ENCODE measurements at regions not wholly inside any gene's neighbourhood (a gene's known extent, or its start where the extent isn't known, plus 50 kb on each side); places are given as distances from the start of the nearest gene placed in this dataset.
"Not testable (repeated sequence)": the region's sequence is repeated elsewhere in the genome, so short reads cannot be mapped to it uniquely, and the experiment has no call there.

- no peaks in the 10 kb centered on the region for H3K36me3 ChIP-seq (ENCODE audit: control insufficient read depth, insufficient read depth, low read length)
- no peak overlapping the region for H3K9ac ChIP-seq (ENCODE audit: low read depth, low read length)
- no peak overlapping the region for H3K4me3 ChIP-seq (ENCODE audit: low read depth, low read length)
- H3K4me1 ChIP-seq (ENCODE audit: control insufficient read depth, insufficient read depth, low read length), result no peaks in the 10 kb centered on the region
- no peaks in the 10 kb centered on the region for H3K9me3 ChIP-seq (ENCODE audit: control insufficient read depth, insufficient read depth, low read length)
- H3K27me3 ChIP-seq (ENCODE audit: control insufficient read depth, insufficient read depth, low read length), result no peaks in the 10 kb centered on the region
Observed at GRCh38 chr4:33116871-33117270, 2396.7 kb downstream of the PCDH7 start.

- Histone ChIP-seq H3K4me3 (ENCODE audit: low read depth, low read length) (no peak overlapping the region), H3K36me3 (ENCODE audit: control insufficient read depth, insufficient read depth, low read length) (no peaks in the 10 kb centered on the region), H3K9ac (ENCODE audit: low read depth, low read length) (no peak overlapping the region), H3K4me1 (ENCODE audit: control insufficient read depth, insufficient read depth, low read length) (no peaks in the 10 kb centered on the region), H3K27me3 (ENCODE audit: control insufficient read depth, insufficient read depth, low read length) (no peaks in the 10 kb centered on the region), H3K9me3 (ENCODE audit: control insufficient read depth, insufficient read depth, low read length) (no peaks in the 10 kb centered on the region)
Observed at GRCh38 chr4:33126002-33126401, 2405.8 kb downstream of the PCDH7 start.

- H3K9me3 ChIP-seq (ENCODE audit: control insufficient read depth, insufficient read depth, low read length); H3K27me3 ChIP-seq (ENCODE audit: control insufficient read depth, insufficient read depth, low read length); H3K4me1 ChIP-seq (ENCODE audit: control insufficient read depth, insufficient read depth, low read length); H3K36me3 ChIP-seq (ENCODE audit: control insufficient read depth, insufficient read depth, low read length); H3K9ac ChIP-seq (ENCODE audit: low read depth, low read length); H3K4me3 ChIP-seq (ENCODE audit: low read depth, low read length): not testable (repeated sequence)
Observed at GRCh38 chr4:33130662-33131061, 2410.5 kb downstream of the PCDH7 start.

- H3K36me3 ChIP-seq (ENCODE audit: control insufficient read depth, insufficient read depth, low read length), result no peaks in the 10 kb centered on the region
- no peak overlapping the region for H3K4me3 ChIP-seq (ENCODE audit: low read depth, low read length)
- H3K9me3 ChIP-seq (ENCODE audit: control insufficient read depth, insufficient read depth, low read length), result no peaks in the 10 kb centered on the region
- H3K4me1 ChIP-seq (ENCODE audit: control insufficient read depth, insufficient read depth, low read length), result no peaks in the 10 kb centered on the region
- no peak overlapping the region for H3K9ac ChIP-seq (ENCODE audit: low read depth, low read length)
- no peaks in the 10 kb centered on the region for H3K27me3 ChIP-seq (ENCODE audit: control insufficient read depth, insufficient read depth, low read length)
Observed at GRCh38 chr4:33133723-33134122, 2413.6 kb downstream of the PCDH7 start.

- no peaks in the 10 kb centered on the region for H3K9me3 ChIP-seq (ENCODE audit: control insufficient read depth, insufficient read depth, low read length)
- H3K4me3 ChIP-seq (ENCODE audit: low read depth, low read length), result no peak overlapping the region
- H3K9ac ChIP-seq (ENCODE audit: low read depth, low read length), result no peak overlapping the region
Observed at GRCh38 chr4:33134366-33134765, 2414.2 kb downstream of the PCDH7 start.

GRCh38 chr4:33149658-33150524 lies 2429.7 kb downstream of the PCDH7 start:
- Histone ChIP-seq H3K36me3 (ENCODE audit: control insufficient read depth, insufficient read depth, low read length) (no peaks in the 10 kb centered on the region), H3K27me3 (ENCODE audit: control insufficient read depth, insufficient read depth, low read length) (no peaks in the 10 kb centered on the region), H3K9me3 (ENCODE audit: control insufficient read depth, insufficient read depth, low read length) (no peaks in the 10 kb centered on the region), H3K4me1 (ENCODE audit: control insufficient read depth, insufficient read depth, low read length) (no peaks in the 10 kb centered on the region), H3K9ac (ENCODE audit: low read depth, low read length) (no peak overlapping the region), H3K4me3 (ENCODE audit: low read depth, low read length) (no peak overlapping the region)

More at GRCh38 chr4:33134366-33134765, 2414.2 kb downstream of the PCDH7 start:
- Histone ChIP-seq H3K27me3 (ENCODE audit: control insufficient read depth, insufficient read depth, low read length) (no peaks in the 10 kb centered on the region), H3K36me3 (ENCODE audit: control insufficient read depth, insufficient read depth, low read length) (no peaks in the 10 kb centered on the region), H3K4me1 (ENCODE audit: control insufficient read depth, insufficient read depth, low read length) (no peaks in the 10 kb centered on the region)

GRCh38 chr4:33150525-33150910 lies 2430.3 kb downstream of the PCDH7 start:
- H3K4me1 ChIP-seq (ENCODE audit: control insufficient read depth, insufficient read depth, low read length), result no peaks in the 10 kb centered on the region
- no peak overlapping the region for H3K4me3 ChIP-seq (ENCODE audit: low read depth, low read length)
- no peak overlapping the region for H3K9ac ChIP-seq (ENCODE audit: low read depth, low read length)
- no peaks in the 10 kb centered on the region for H3K36me3 ChIP-seq (ENCODE audit: control insufficient read depth, insufficient read depth, low read length)
- H3K9me3 ChIP-seq (ENCODE audit: control insufficient read depth, insufficient read depth, low read length), result no peaks in the 10 kb centered on the region
- no peaks in the 10 kb centered on the region for H3K27me3 ChIP-seq (ENCODE audit: control insufficient read depth, insufficient read depth, low read length)

- no peaks in the 10 kb centered on the region for H3K36me3 ChIP-seq (ENCODE audit: control insufficient read depth, insufficient read depth, low read length)
- H3K4me3 ChIP-seq (ENCODE audit: low read depth, low read length), result no peak overlapping the region
- no peaks in the 10 kb centered on the region for H3K9me3 ChIP-seq (ENCODE audit: control insufficient read depth, insufficient read depth, low read length)
- no peak overlapping the region for H3K9ac ChIP-seq (ENCODE audit: low read depth, low read length)
- no peaks in the 10 kb centered on the region for H3K27me3 ChIP-seq (ENCODE audit: control insufficient read depth, insufficient read depth, low read length)
- H3K4me1 ChIP-seq (ENCODE audit: control insufficient read depth, insufficient read depth, low read length), result no peaks in the 10 kb centered on the region
Observed at GRCh38 chr4:33160126-33160525, 2440.0 kb downstream of the PCDH7 start.

- no peaks in the 10 kb centered on the region for H3K36me3 ChIP-seq (ENCODE audit: control insufficient read depth, insufficient read depth, low read length)
- no peaks in the 10 kb centered on the region for H3K4me1 ChIP-seq (ENCODE audit: control insufficient read depth, insufficient read depth, low read length)
- no peaks in the 10 kb centered on the region for H3K9me3 ChIP-seq (ENCODE audit: control insufficient read depth, insufficient read depth, low read length)
- no peak overlapping the region for H3K9ac ChIP-seq (ENCODE audit: low read depth, low read length)
- H3K4me3 ChIP-seq (ENCODE audit: low read depth, low read length), result no peak overlapping the region
- no peaks in the 10 kb centered on the region for H3K27me3 ChIP-seq (ENCODE audit: control insufficient read depth, insufficient read depth, low read length)
Observed at GRCh38 chr4:33161202-33161601, 2441.0 kb downstream of the PCDH7 start.

- H3K9me3 ChIP-seq (ENCODE audit: control insufficient read depth, insufficient read depth, low read length), result no peaks in the 10 kb centered on the region
- no peaks in the 10 kb centered on the region for H3K27me3 ChIP-seq (ENCODE audit: control insufficient read depth, insufficient read depth, low read length)
- H3K9ac ChIP-seq (ENCODE audit: low read depth, low read length), result no peak overlapping the region
- no peak overlapping the region for H3K4me3 ChIP-seq (ENCODE audit: low read depth, low read length)
- no peaks in the 10 kb centered on the region for H3K4me1 ChIP-seq (ENCODE audit: control insufficient read depth, insufficient read depth, low read length)
- H3K36me3 ChIP-seq (ENCODE audit: control insufficient read depth, insufficient read depth, low read length), result no peaks in the 10 kb centered on the region
Observed at GRCh38 chr4:33162122-33162521, 2442.0 kb downstream of the PCDH7 start.

- H3K4me3 ChIP-seq (ENCODE audit: low read depth, low read length), result no peak overlapping the region
- H3K9ac ChIP-seq (ENCODE audit: low read depth, low read length), result no peak overlapping the region
- no peaks in the 10 kb centered on the region for H3K36me3 ChIP-seq (ENCODE audit: control insufficient read depth, insufficient read depth, low read length)
- no peaks in the 10 kb centered on the region for H3K4me1 ChIP-seq (ENCODE audit: control insufficient read depth, insufficient read depth, low read length)
- H3K9me3 ChIP-seq (ENCODE audit: control insufficient read depth, insufficient read depth, low read length), result no peaks in the 10 kb centered on the region
- no peaks in the 10 kb centered on the region for H3K27me3 ChIP-seq (ENCODE audit: control insufficient read depth, insufficient read depth, low read length)
Observed at GRCh38 chr4:33171873-33172525, 2451.8 kb downstream of the PCDH7 start.

GRCh38 chr4:33176566-33176965 lies 2456.4 kb downstream of the PCDH7 start:
- Histone ChIP-seq H3K27me3 (ENCODE audit: control insufficient read depth, insufficient read depth, low read length) (no peaks in the 10 kb centered on the region), H3K36me3 (ENCODE audit: control insufficient read depth, insufficient read depth, low read length) (no peaks in the 10 kb centered on the region), H3K4me3 (ENCODE audit: low read depth, low read length) (no peak overlapping the region), H3K9ac (ENCODE audit: low read depth, low read length) (no peak overlapping the region), H3K9me3 (ENCODE audit: control insufficient read depth, insufficient read depth, low read length) (no peaks in the 10 kb centered on the region), H3K4me1 (ENCODE audit: control insufficient read depth, insufficient read depth, low read length) (no peaks in the 10 kb centered on the region)
